Astrocyte (in vitro differentiated cells and primary cell): ENCODE measurements at regions not wholly inside any gene's neighbourhood (a gene's known extent, or its start where the extent isn't known, plus 50 kb on each side); places are given as distances from the start of the nearest gene placed in this dataset.

Experiments used
- CTCF ChIP-seq: IDR thresholded peaks from 2 replicates; pipeline ENCODE4 v1.5.1; 2011; ENCODE audit warnings: low read depth, mild to moderate bottlenecking, inconsistent platforms, low read length, moderate library complexity; ENCODE audit not compliant: insufficient read depth
- EZH2 ChIP-seq: IDR thresholded peaks from 2 replicates; pipeline ENCODE4 v1.6.1; 2012; ENCODE audit warnings: mild to moderate bottlenecking, low read length, inconsistent platforms; ENCODE audit not compliant: insufficient read depth

GRCh38 chr20:58021481-58021880 lies 207.0 kb downstream of the ANKRD60 start:
- TF ChIP-seq CTCF (no peak), EZH2 (no peak)
